Cardiac fibroblast (primary cell): ENCODE measurements at regions not wholly inside any gene's neighbourhood (a gene's known extent, or its start where the extent isn't known, plus 50 kb on each side); places are given as distances from the start of the nearest gene placed in this dataset.

Experiments used
- DNase-seq, 2 donors: peaks; one replicate each; pipeline versions ENCODE4 v3.0.0 to v3.0.0-alpha.2; 2010; ENCODE audit warnings: low read depth in 2 of 2
- H3K4me3 ChIP-seq, 2 donors: replicated peaks in 1 of 2; 1 replicate in 1 of 2; 2 replicates in 1 of 2; pipeline ENCODE4 v1.5.1; 2011; ENCODE audit warnings: low read depth in 2 of 2, low read length in 2 of 2, mild to moderate bottlenecking in 2 of 2, moderate library complexity in 1 of 2
- CTCF ChIP-seq: IDR thresholded peaks from one replicate; pipeline ENCODE4 v1.5.1; 2011; ENCODE audit warnings: low read depth, mild to moderate bottlenecking, low read length, inconsistent platforms

DNA sequence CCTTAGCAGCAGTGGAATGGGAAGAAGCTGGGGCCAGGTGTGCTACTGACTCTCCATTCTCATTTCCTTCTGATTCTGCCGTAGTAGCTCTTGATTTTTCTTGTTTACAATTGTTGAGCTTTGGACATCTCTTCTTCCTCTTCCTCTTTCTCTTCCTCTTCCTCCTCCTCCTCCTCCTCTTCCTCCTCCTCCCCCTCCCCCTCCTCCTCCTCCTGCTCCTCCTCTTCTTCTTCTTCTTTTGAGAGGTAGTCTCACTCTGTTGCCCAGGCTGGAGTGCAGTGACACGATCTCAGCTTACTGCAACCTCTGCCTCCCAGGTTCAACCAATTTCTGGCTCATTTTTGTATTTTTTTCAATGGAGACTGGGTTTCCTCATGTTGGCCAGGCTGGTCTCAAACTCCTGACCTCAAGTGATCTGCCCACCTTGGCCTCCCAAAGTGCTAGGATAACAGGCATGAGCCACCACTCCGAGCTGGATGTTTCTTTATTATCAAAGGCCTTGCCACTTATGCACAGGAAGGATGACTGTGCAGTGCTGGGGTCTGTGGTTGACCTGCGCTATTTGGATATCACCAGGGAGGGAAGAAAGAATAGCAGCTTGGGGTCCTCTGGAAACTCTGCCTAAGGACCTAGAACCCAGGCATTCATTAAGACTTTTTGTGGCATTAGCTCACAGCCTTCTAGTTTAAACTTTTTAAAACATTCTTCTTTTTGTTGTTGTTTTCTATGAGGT, 127.8 kb upstream of the KCNJ16 start:
- DNase-seq, result no peak
- no peak for TF ChIP-seq CTCF
- H3K4me3 ChIP-seq, result no peak overlapping the region

GRCh38 chr17:69948406-69948805, 126.6 kb upstream of the KCNJ16 start:
- no peak for TF ChIP-seq CTCF

DNA sequence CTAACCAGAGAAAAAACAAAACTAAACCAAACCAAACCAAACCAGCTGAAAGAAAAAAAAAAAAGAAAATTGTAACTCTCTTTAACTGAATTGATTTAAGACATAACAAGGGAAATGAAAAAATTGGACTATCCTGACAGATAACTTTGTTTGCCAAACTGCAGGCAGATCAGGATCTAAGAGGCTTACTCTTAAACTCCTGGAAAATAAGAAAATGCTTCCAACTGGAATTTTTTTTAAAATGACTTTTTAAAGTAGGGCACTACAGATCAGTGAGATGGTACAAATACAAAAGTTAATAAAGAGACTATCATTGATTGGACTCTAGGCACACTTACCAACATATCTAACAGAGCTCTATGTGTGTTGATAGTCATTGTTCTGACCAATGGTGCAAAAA, 125.5 kb upstream of the KCNJ16 start:
- no peak for TF ChIP-seq CTCF
- DNase-seq, result no peak
- H3K4me3 ChIP-seq, result no peak overlapping the region

More at GRCh38 chr17:69948406-69948805, 126.6 kb upstream of the KCNJ16 start:
- no peak overlapping the region for H3K4me3 ChIP-seq
- no peak for DNase-seq

DNA sequence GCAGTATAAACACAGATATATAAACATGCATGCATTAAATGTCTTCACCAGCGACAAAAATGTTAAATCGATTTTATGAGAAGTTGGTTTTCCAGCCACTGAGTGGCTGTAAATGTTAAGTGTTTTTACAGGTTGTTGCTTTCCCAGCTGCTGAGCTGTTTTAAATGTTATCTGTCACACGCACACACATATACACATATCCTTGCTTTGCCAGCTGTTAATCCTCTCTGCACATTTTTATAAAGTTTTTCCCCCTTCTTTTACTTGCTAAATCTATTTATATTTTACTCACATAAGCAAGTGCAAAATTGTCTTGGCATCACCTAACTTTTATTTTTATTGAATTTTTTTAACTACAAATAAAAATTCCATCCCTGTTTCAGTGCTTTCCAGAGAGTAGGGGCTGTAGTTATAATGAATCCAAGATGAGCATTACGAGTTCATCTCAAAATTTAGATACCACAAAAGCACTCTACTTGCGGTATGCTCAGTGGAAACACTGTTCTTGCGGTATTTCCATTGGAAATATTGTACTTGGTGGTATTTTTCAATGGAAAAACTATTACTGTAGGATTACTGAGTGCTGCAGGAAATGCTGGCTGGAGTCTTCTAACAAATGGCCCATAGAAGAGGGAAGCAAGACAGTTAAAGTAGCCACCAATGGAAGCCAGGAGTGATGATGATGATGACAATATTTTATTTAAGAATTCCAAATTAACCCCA, 124.9 kb upstream of the KCNJ16 start:
- no peak for DNase-seq
- no peak for TF ChIP-seq CTCF
- H3K4me3 ChIP-seq, result no peak overlapping the region

DNA sequence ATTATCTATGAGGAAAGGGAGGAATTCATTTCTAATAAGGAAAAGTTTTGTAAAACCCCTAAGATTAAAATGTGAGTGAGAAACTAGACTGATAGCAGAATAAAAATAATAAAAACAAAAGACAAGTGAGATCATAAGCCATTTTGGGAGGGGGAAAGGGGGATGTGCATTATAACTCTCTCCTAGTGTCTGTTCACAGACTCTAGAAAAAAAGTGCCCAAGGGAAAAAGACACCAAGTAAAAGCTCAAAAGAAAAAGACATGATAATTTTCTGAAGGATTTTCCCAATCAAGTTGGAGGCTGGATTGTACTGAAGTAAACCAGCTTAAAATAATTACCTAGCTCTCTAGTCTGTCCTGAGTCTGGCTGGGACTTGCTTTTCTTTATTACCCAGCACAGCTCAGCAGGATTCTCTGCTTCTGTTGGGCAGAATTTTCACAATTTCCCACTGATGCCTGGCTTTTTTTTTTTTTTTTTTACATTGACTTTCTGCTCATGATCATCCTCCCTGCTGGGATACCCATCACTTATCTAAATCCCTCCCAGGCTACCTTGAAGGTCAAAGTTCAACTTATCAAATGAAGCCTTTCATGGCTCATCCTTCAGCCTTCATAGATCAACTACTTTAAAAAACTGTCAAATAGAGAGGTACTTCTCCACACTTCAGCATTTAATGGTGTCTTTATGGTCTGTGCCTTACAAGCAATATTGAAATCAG, 124.2 kb upstream of the KCNJ16 start:
- H3K4me3 ChIP-seq, result no peak overlapping the region
- no peak for TF ChIP-seq CTCF
- no peak for DNase-seq

DNA sequence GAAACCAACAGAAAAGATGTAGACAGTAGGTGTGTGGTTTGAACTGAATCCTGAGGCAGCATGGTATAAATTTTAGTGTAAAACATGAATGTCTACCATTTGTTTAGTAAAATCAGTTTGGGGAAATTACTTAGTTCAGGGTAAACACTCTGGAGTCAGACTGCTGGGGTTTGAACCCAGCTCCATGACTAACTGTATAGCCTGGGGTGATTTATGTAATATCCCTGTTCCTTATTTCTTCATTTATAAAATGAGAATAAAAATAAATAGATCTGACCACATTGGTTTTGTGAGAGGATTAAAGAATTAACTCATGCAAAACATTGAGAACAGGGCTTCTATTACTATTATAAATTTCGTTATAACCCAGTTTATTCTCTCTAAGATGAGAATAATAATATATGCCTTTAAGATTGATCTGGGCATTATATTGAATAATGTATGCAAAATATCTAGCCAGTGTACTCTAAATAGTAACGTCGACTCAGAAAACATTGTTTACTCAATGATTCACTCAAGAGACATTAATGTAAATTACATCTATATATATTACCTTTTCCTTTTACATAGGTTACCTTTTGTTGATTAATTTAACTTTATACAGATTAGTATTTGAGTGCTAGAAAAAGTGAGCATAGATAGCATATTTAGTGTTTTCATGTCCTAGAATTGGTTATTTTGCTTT, 120.6 kb upstream of the KCNJ16 start:
- H3K4me3 ChIP-seq, result no peak overlapping the region
- no peak for TF ChIP-seq CTCF
- no peak for DNase-seq
